ENCODE measurements at regions not wholly inside any gene's neighbourhood (a gene's known extent, or its start where the extent isn't known, plus 50 kb on each side); places are given as distances from the start of the nearest gene placed in this dataset.
"Not testable (repeated sequence)": the region's sequence is repeated elsewhere in the genome, so short reads cannot be mapped to it uniquely, and the experiment has no call there.

DNA sequence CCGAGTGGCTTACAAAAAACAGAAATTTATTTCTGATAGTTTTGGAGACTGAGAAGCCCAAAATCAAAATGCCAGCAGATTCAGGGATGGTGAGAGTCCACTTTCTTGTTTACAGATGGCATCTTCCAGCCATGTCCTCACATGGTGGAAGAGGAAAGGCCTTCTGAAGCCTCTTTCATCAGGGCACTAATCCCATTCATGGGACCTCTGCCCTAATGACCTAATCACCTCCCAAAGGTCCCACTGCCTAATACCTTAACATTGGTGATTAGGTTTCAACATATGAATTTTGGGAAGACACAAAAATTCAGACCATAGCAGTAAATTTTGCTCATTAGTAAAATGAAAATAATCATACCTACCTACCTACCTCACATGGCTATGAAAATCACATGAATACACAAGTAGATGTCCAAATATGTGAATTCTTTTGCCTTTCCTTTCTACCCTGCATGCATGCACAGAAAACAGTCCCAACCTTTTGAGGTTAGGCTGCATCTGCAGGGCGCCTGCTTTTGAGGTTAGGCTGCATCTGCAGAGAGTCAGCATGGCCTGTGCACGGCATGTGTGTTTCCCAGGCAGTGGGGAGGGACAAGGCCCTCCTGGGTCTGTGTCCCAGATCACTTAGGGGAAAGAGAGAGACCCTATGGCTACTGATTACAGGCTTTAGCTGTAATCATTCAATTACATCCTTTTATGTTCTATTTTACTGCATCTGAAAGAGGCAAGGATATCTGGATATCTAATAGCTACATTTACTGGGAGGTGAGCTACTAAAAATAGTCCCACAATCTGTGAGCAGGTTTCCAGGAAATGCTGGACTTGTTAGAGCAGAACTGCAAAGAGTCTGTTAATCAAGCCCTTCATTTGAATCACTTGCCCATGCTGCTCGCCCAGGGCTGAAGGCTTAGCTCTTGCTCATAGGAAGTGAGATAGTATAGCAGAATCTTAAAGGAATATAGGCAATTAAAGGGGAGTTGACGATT, 497.7 kb upstream of the MARCKS start:
- H3K4me3 Mint-ChIP-seq, result no peak overlapping the region
- no peaks in the 10 kb centered on the region for H3K27me3 Mint-ChIP-seq
- no peak for ATAC-seq (replicated peaks; ENCODE audit: extremely low read depth, poor library complexity, severe bottlenecking)
- no peak overlapping the region for H3K27ac Mint-ChIP-seq (ENCODE audit: low read depth)
- H3K9me3 Mint-ChIP-seq, result peaks cover 10% of the 10 kb centered on the region
- no peaks in the 10 kb centered on the region for H3K36me3 Mint-ChIP-seq (ENCODE audit: insufficient read depth)
- no peak for DNase-seq (ENCODE audit: low spot score in 2 of 2)
- H3K4me1 Mint-ChIP-seq, result no peaks in the 10 kb centered on the region

DNA sequence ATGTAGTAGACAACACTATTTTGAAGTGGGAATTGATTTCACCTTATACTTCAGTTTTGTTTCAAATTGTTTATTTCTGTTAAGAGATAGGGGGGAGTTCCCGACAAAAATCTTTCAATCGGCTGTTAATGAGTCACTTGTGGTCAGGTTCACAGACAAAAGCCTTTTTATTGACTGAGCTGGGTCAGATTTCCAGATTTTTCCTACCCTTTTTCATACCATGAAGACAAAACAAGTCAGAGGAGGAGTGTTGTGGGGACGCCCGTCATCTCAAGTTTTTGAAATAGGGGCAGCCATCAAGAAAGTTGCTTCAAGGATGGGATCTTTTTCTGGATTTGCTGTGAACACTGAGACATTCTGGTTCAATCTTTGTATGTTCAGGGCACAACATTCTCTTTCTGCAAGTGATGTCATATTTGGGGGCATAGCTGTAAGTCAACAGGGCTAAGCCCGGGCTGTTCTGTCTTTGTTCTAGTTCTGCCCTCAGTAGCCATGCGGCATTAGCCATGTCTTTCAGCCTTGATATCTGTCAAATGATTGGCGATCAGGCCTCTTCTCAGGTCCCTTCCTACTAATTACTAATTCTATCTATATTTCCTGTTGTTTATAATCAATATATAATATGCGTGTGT, 496.0 kb upstream of the MARCKS start:
- Mint-ChIP-seq H3K4me1 (no peaks in the 10 kb centered on the region), H3K36me3 (ENCODE audit: insufficient read depth) (no peaks in the 10 kb centered on the region), H3K27me3 (no peaks in the 10 kb centered on the region)

DNA sequence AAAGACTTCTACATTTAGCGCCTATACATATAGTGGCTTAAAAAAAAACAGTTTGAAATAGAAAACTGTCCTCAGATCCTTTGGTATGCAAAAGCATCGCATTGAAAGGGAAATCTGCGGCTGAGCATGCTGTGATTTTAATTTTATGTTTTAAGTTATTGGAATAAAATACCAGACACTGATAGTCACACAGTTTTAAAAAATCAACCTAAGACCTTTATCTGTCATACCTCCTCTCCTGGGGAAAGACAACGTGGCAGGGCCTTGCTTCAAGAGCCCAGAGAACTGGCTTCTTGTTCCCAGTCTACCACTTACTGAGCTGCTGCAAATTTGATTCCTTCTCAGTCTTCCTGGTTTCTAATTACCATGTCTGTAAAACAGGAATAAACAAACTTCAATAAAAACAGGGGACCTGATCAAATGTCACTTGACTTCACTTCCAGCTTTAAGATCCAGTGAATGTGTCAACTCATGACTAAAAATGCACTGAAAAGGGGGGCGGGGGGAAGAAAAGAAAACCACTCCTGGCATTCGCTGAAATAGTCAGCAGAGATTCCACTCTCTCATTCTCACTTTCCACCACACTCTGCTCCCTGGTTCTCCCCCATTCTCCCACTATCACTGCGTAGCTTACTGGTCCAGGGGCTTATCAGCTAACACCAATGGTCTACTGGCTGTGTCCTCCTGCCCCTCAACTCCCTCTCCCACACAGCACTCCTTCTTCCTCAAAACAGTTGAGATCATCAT, 494.7 kb upstream of the MARCKS start:
- ATAC-seq (replicated peaks; ENCODE audit: extremely low read depth, poor library complexity, severe bottlenecking), result no peak

More for the DNA sequence above, 496.0 kb upstream of the MARCKS start:
- no peak for DNase-seq (ENCODE audit: low spot score in 2 of 2)
- peaks cover 10% of the 10 kb centered on the region for H3K9me3 Mint-ChIP-seq
- ATAC-seq (replicated peaks; ENCODE audit: extremely low read depth, poor library complexity, severe bottlenecking), result no peak
- H3K4me3 Mint-ChIP-seq, result no peak overlapping the region
- H3K27ac Mint-ChIP-seq (ENCODE audit: low read depth), result no peak overlapping the region

DNA sequence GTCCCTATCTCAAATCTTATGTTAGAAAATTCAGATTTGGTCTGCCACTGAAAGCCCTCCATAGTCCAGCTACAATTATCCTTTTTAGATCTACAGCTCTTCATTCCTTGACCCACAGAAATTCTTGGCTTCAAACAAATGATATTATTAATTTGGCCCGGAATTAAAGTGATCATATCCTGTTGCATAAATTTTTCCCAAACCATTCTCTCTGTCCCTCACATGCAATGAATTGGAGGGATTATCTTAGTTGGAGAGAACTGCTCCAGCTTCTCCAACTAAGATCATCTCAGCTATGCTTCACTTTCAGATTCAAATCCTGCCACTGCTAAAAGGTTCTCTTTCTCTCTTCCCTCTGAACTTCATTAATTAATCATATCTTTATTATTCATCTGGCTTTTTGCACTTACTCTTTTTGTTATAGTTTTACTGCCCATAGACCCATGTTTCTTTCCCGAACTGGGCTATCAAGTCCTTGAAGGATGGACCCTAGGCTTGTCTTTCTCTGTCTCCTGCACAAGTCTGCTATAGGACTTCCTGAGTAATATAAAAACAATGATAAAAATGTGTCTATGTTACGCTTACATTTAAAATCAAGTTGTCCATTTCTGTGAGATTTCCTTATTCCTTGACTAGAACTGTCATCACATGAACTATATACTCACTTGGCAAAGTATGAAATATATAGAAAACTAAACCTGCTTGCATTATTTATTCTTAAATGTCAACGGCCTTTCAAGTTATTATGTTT, 493.9 kb upstream of the MARCKS start:
- H3K9me3 Mint-ChIP-seq, result peaks cover 10% of the 10 kb centered on the region
- H3K4me1 Mint-ChIP-seq, result no peaks in the 10 kb centered on the region
- no peak overlapping the region for H3K27ac Mint-ChIP-seq (ENCODE audit: low read depth)
- H3K4me3 Mint-ChIP-seq, result no peak overlapping the region
- H3K27me3 Mint-ChIP-seq, result no peaks in the 10 kb centered on the region
- DNase-seq (ENCODE audit: low spot score in 2 of 2) (no peak), ATAC-seq (replicated peaks; ENCODE audit: extremely low read depth, poor library complexity, severe bottlenecking) (no peak)
- H3K36me3 Mint-ChIP-seq (ENCODE audit: insufficient read depth), result no peaks in the 10 kb centered on the region

More for the DNA sequence above, 494.7 kb upstream of the MARCKS start:
- Mint-ChIP-seq H3K27ac (ENCODE audit: low read depth) (no peak overlapping the region), H3K9me3 (peaks cover 10% of the 10 kb centered on the region), H3K4me1 (no peaks in the 10 kb centered on the region), H3K4me3 (no peak overlapping the region), H3K27me3 (no peaks in the 10 kb centered on the region), H3K36me3 (ENCODE audit: insufficient read depth) (no peaks in the 10 kb centered on the region)
- DNase-seq (ENCODE audit: low spot score in 2 of 2), result no peak

DNA sequence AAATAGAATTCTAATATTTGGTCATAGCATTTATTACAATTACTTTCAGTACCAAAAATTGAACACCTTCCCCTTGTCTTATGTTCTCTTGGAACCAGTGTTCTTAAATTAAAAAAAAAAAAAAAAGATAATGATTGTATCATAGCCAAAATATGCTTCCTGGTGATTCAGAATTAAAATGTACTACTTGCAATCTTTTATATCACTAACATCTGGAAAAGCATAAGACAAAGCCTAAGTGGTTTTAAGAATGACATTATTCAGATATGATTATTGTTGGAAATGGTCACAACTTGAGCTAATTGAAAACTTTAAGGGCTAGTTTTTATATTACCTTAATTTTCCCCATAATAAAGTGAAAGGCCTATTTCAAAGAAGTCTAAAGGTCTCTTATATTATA, 493.3 kb upstream of the MARCKS start:
- ATAC-seq (replicated peaks; ENCODE audit: extremely low read depth, poor library complexity, severe bottlenecking) (no peak), DNase-seq (ENCODE audit: low spot score in 2 of 2) (no peak)
- no peak overlapping the region for H3K4me3 Mint-ChIP-seq
- H3K4me1 Mint-ChIP-seq, result no peaks in the 10 kb centered on the region
- no peaks in the 10 kb centered on the region for H3K27me3 Mint-ChIP-seq
- no peaks in the 10 kb centered on the region for H3K36me3 Mint-ChIP-seq (ENCODE audit: insufficient read depth)
- no peak overlapping the region for H3K27ac Mint-ChIP-seq (ENCODE audit: low read depth)
- peaks cover 10% of the 10 kb centered on the region for H3K9me3 Mint-ChIP-seq

DNA sequence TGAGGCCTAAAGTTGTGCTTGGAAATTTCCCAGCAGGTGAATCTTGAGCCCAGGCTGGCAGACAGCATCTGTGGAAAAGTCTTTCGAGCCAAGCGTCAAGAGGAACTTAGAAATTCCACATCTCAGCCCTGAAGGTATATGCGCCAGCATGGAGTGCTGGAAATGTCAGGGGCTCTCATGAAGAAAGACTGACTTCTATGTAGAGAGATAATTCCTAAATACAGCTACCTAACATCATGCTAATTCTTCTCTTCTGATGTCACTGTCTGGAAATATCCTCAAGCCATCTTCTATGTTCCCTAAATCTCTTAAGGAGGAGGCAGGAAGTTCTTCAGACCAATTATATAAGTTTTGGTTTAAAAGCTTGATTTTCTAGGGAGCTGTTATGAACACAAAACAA, 492.4 kb upstream of the MARCKS start:
- no peaks in the 10 kb centered on the region for H3K36me3 Mint-ChIP-seq (ENCODE audit: insufficient read depth)
- H3K4me1 Mint-ChIP-seq, result no peaks in the 10 kb centered on the region
- H3K4me3 Mint-ChIP-seq, result no peak overlapping the region
- no peak overlapping the region for H3K27ac Mint-ChIP-seq (ENCODE audit: low read depth)
- DNase-seq (ENCODE audit: low spot score in 2 of 2) (no peak), ATAC-seq (replicated peaks; ENCODE audit: extremely low read depth, poor library complexity, severe bottlenecking) (no peak)
- no peaks in the 10 kb centered on the region for H3K27me3 Mint-ChIP-seq
- peaks cover 10% of the 10 kb centered on the region for H3K9me3 Mint-ChIP-seq

DNA sequence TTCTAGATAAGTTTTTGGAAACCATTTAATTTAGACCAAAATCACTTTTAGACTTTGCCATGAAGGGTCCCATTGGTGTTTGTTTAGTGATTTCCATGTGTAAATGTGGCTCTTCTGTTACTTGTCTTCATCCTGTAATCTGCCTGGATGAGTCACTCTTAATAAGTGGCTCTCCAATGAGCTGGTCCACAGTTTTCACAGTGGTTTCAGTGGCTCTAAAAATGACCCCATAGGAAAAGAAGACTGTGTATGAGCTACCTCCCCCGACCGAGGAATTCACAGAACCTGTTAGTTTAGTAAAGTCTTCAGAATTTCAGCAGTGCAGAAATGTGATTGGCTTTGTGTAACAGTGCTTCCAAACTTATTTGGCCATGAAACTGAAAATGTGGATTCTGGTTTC, 492.0 kb upstream of the MARCKS start:
- Mint-ChIP-seq H3K9me3 (peaks cover 10% of the 10 kb centered on the region), H3K27ac (ENCODE audit: low read depth) (no peak overlapping the region), H3K36me3 (ENCODE audit: insufficient read depth) (no peaks in the 10 kb centered on the region), H3K4me1 (no peaks in the 10 kb centered on the region), H3K4me3 (no peak overlapping the region), H3K27me3 (no peaks in the 10 kb centered on the region)
- DNase-seq (ENCODE audit: low spot score in 2 of 2) (no peak), ATAC-seq (replicated peaks; ENCODE audit: extremely low read depth, poor library complexity, severe bottlenecking) (no peak)

DNA sequence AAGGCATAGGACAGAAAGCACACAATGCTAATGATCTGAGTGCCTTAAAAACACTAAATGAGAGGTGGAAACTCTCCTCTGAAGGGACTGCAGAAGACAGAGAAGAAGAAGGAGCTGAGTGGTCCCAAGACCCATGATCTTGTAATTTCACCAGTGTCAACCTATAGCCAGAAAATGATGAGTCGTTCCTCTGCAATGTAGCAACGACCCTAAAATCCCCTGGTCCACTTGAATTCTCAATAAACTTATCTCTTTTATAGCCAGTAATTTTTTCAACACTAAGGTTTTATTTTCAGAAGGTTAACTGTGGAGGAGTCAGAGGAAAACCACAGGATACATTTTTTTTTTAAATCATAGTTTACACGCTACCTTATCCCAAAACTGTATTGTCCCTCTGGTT, 490.6 kb upstream of the MARCKS start:
- no peak overlapping the region for H3K4me3 Mint-ChIP-seq
- ATAC-seq (replicated peaks; ENCODE audit: extremely low read depth, poor library complexity, severe bottlenecking) (no peak), DNase-seq (ENCODE audit: low spot score in 2 of 2) (no peak)
- no peaks in the 10 kb centered on the region for H3K36me3 Mint-ChIP-seq (ENCODE audit: insufficient read depth)
- peaks cover 10% of the 10 kb centered on the region for H3K9me3 Mint-ChIP-seq
- H3K27me3 Mint-ChIP-seq, result no peaks in the 10 kb centered on the region
- H3K4me1 Mint-ChIP-seq, result no peaks in the 10 kb centered on the region
- no peak overlapping the region for H3K27ac Mint-ChIP-seq (ENCODE audit: low read depth)

DNA sequence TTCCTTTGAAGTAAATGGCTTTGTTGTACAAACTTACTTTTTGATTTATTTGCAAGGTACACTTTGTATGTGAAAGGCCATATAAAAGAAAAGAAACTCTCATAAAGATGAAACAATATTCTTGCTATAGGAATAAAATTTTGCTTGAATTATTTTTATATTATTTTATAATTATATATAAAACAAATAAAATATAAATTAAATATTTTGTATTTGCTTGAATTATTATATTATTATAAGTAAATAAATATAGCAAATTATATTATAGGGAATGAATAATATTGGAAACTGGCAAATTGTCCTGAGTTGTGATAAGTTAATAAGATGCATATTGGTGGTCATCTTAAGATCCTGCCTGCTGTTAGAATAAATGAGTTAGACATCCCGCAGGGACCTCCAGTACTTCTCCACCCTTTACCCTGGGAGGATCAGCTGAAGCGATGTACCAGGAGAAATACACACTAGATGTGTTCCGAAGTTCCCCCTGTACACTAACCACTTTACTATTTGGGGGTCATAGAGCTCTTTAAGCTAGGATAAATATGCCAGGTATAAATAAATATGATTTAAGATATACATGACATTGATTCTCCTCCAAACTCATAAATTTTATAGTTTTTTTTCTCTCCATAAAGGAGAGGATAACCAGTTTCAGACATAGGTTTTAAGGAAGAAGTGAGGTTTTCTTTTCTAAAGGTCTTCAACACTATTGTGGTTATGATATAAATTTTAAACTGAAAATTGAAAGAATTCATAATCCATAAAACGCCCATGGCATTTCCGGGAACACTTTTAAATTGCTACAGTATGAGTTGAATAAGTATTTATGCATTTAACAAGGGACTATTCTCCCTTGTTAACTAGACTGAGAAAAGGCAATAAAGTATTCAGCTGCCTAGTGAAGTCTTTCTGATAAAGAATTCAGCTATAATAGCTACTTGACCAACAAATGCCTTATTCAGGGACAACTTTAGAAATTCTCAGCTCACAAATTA, 486.3 kb upstream of the MARCKS start:
- DNase-seq (ENCODE audit: low spot score in 2 of 2), result no peak
- Mint-ChIP-seq H3K4me1 (no peaks in the 10 kb centered on the region), H3K27me3 (no peaks in the 10 kb centered on the region), H3K27ac (ENCODE audit: low read depth) (no peak overlapping the region), H3K4me3 (no peak overlapping the region), H3K36me3 (ENCODE audit: insufficient read depth) (no peaks in the 10 kb centered on the region), H3K9me3 (peaks cover 6% of the 10 kb centered on the region)
- no peak for ATAC-seq (replicated peaks; ENCODE audit: extremely low read depth, poor library complexity, severe bottlenecking)

DNA sequence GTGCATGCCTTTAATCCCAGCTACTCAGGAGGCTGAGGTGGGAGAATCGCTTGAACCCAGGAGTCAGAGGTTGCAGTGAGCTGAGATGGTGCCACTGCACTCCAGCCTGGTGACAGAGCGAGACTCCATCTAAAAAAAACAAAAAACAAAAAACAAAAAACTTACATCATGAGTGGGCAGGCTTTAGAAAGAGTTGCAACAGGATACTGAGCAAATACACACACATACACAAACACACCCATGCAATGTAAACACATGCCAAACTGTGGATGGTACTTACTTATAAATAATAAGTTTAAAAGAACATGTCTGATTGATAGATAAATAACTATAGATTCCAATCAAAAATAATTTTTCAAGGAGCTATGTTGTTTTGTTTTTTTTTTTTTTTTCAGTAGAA, 481.7 kb upstream of the MARCKS start:
- ATAC-seq (replicated peaks; ENCODE audit: extremely low read depth, poor library complexity, severe bottlenecking); DNase-seq (ENCODE audit: low spot score in 2 of 2); H3K4me1 Mint-ChIP-seq; H3K9me3 Mint-ChIP-seq; H3K4me3 Mint-ChIP-seq; H3K27me3 Mint-ChIP-seq; H3K36me3 Mint-ChIP-seq (ENCODE audit: insufficient read depth); H3K27ac Mint-ChIP-seq (ENCODE audit: low read depth): not testable (repeated sequence)

DNA sequence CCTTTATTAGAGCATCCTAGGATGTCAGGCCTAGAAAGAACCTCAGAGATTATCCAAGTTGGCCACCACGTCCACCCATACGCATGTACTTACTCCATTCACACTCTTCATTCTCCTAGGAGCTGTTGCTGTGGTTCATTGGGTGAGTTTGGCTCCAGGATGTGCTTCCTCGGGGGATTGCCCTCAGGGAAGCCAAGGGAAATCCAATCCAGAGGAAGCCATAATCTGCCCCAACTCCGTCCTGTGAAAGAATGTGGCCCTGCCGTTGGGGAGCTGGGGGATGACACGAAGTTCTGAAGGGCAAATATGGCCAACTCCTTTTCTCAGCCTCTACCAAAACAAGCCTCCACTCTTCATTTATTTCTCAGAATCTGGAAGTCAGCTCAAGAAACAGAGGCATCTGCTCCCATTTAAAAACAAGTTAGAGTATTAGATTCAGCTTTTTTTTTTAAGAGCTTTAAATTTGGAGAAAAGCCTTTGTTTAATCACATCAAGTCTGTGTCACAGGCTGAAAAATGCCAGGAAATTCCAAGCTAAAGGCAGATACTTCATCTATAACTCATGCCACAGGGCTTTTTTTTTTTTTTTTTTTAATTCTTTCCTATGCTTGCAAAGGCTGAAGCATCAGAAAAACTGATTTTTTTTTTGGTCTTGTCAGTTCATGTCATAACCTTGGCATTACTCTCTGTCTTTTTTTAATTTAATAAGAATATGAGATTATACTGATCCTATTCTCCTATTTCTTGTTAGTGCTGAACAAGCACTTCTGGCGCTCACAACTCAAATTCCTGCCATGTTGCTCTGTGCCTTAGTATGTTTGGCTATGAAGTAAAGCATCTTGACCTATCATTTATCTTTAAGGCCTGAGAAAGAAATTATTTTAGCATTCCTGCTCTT, 480.9 kb upstream of the MARCKS start:
- Mint-ChIP-seq H3K27me3 (no peaks in the 10 kb centered on the region), H3K4me1 (no peaks in the 10 kb centered on the region), H3K36me3 (ENCODE audit: insufficient read depth) (no peaks in the 10 kb centered on the region), H3K27ac (ENCODE audit: low read depth) (no peak overlapping the region), H3K9me3 (peaks cover 6% of the 10 kb centered on the region), H3K4me3 (no peak overlapping the region)
- DNase-seq (ENCODE audit: low spot score in 2 of 2) (no peak), ATAC-seq (replicated peaks; ENCODE audit: extremely low read depth, poor library complexity, severe bottlenecking) (no peak)

Measured in central memory CD8-positive, alpha-beta T cell (primary cell).